ENCODE measurements at regions not wholly inside any gene's neighbourhood (a gene's known extent, or its start where the extent isn't known, plus 50 kb on each side); places are given as distances from the start of the nearest gene placed in this dataset.

DNA sequence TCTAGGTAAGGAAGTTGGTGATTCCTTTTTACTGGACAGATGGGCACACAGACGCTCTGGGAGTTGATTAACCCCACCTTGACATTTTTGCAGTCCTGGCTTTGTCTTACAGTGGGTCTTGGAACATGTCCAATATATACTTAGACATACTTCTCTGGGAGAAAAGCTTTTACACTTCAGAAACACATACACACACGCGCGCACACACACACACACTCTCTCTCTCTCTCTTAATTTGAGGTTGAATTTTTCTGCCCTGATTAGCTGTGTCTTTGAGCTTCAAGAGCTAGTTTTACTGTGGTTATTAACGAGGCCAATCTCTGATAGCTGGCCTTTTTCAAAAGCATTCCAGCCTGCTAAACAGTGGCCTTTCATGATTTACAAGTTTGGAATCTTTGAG is 215.0 kb downstream of the MYCN start:
- 53 to 60% methylated on average over 5 of the region's 5 CpGs for WGBS, 2 donors
- Histone ChIP-seq H3K4me3 (ENCODE audit: low read depth in 1 of 2, low read length in 2 of 2) (no peak overlapping the region), H3K27ac (ENCODE audit: low read depth in 2 of 2, low read length in 1 of 2) (no peak overlapping the region), H3K4me1 (ENCODE audit: control insufficient read depth in 2 of 2, insufficient read depth in 2 of 2, low read length in 1 of 2) (no peaks in the 10 kb centered on the region), H3K36me3 (ENCODE audit: control insufficient read depth in 2 of 2, insufficient read depth in 2 of 2, low read length in 1 of 2) (no peaks in the 10 kb centered on the region), H3K9me3 (ENCODE audit: control insufficient read depth in 2 of 2, insufficient read depth in 1 of 2, low read depth in 1 of 2, low read length in 1 of 2) (no peaks in the 10 kb centered on the region), H3K27me3 (ENCODE audit: control insufficient read depth in 1 of 2, insufficient read depth in 2 of 2, low read length in 2 of 2) (no peaks in the 10 kb centered on the region)

DNA sequence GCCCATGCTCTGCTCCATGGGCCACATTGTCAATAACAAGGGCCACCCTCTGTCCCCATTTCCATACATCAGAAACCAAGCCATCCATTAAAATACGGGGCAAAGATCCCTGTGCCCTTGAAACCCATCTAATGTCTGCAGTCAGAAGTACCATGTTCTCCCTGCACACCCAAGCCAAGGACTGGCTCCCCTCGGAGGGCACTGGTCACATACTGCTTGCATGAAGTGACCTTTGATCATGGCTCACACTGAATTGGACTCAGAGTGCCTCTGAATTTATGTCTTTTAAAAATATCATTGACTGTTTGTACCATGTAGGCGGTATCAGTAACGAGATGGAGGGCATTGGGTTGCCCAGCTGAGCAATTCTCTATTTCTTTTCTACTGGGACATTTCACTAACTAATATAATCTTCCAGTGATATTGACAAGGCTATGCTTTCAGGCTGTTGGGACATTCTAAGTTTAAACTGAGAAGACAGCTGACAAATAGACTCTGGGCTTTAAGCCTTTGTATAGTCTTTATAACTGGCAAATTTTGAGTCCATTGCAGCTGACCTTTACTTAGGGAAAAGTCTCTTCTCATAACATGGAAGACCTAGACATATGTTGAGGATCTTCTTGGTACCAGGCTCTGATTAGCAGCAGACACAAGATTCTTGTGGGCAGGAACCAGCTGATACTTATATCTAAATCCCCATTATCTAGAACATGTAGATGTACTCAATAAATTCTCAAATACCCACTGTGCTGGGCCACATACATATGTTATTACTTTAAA is 214.3 kb downstream of the MYCN start:
- Histone ChIP-seq H3K4me3 (ENCODE audit: low read depth in 1 of 2, low read length in 2 of 2) (no peak overlapping the region), H3K4me1 (ENCODE audit: control insufficient read depth in 2 of 2, insufficient read depth in 2 of 2, low read length in 1 of 2) (no peaks in the 10 kb centered on the region), H3K9me3 (ENCODE audit: control insufficient read depth in 2 of 2, insufficient read depth in 1 of 2, low read depth in 1 of 2, low read length in 1 of 2) (no peaks in the 10 kb centered on the region), H3K27ac (ENCODE audit: low read depth in 2 of 2, low read length in 1 of 2) (no peak overlapping the region), H3K27me3 (ENCODE audit: control insufficient read depth in 1 of 2, insufficient read depth in 2 of 2, low read length in 2 of 2) (no peaks in the 10 kb centered on the region), H3K36me3 (ENCODE audit: control insufficient read depth in 2 of 2, insufficient read depth in 2 of 2, low read length in 1 of 2) (no peaks in the 10 kb centered on the region)
- 86 to 87% methylated on average over 4 of the region's 4 CpGs for WGBS, 2 donors

DNA sequence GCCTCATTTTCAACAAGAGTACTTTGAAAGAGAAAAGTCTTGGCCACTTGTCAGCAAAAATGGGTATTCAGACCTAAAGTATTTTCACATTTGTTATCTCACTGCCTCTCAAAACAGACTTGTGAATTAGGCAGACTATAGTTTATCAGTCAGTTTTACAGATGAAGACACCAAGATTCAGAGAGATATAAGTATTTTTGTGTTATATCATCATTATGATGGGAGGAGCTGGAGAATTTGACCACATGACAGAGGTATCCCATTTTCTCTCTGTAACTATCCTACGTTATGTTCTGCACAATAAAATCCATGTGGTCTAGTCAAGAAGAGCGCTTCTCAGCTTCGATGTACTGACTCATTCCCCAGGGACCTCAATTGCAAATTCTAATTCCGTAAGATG is 213.7 kb downstream of the MYCN start:
- no peak overlapping the region for H3K27ac ChIP-seq (ENCODE audit: low read depth in 2 of 2, low read length in 1 of 2)
- no peaks in the 10 kb centered on the region for H3K27me3 ChIP-seq (ENCODE audit: control insufficient read depth in 1 of 2, insufficient read depth in 2 of 2, low read length in 2 of 2)
- WGBS, 2 donors = 92% methylated on average over 4 of the region's 4 CpGs
- H3K9me3 ChIP-seq (ENCODE audit: control insufficient read depth in 2 of 2, insufficient read depth in 1 of 2, low read depth in 1 of 2, low read length in 1 of 2) = no peaks in the 10 kb centered on the region
- no peaks in the 10 kb centered on the region for H3K4me1 ChIP-seq (ENCODE audit: control insufficient read depth in 2 of 2, insufficient read depth in 2 of 2, low read length in 1 of 2)
- H3K36me3 ChIP-seq (ENCODE audit: control insufficient read depth in 2 of 2, insufficient read depth in 2 of 2, low read length in 1 of 2) = no peaks in the 10 kb centered on the region
- H3K4me3 ChIP-seq (ENCODE audit: low read depth in 1 of 2, low read length in 2 of 2) = no peak overlapping the region

GRCh38 chr2:16153754-16154035 is 213.3 kb downstream of the MYCN start:
- no peaks in the 10 kb centered on the region for H3K36me3 ChIP-seq (ENCODE audit: control insufficient read depth in 2 of 2, insufficient read depth in 2 of 2, low read length in 1 of 2)

DNA sequence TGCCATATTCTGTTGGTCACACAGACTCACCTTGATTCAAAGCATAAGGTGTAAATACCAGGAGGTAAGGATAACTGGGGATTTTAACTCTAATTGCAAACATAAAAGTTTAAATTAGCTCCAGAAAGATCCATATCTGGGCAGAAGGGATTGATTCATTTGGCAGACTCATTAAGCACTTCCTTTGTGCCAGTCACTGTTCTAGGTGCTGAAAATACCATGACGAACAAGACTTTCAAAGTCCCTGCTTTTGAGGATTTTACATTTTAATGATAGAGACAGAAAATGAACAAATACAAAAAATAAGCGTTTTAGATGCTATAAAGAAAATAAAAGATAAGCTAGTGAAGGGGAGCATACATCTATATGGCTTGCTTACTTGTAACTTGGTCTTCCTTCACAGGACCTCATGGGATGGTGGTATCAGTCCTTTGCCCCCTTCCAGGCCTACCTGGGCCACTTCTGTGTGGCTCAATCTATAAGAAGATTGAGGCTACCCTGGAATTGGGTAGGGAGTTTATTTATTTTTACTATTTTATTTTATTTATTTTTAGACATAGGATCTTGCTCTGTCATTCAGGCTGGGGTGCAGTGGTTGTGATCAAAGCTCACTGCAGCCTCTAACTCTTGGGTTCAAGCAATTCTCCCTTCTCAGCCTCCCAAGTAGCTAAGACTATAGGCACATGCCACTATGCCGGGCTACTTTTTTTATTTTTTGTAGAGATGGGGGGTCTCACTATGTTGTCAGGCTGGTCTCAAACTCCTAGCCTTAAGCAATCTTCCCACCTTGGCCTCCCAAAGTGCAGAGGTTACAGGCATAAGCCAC is 212.8 kb downstream of the MYCN start:
- 75 to 77% methylated on average over 3 of the region's 3 CpGs for WGBS, 2 donors
- H3K27ac ChIP-seq (ENCODE audit: low read depth in 2 of 2, low read length in 1 of 2) = no peak overlapping the region
- no peak overlapping the region for H3K4me3 ChIP-seq (ENCODE audit: low read depth in 1 of 2, low read length in 2 of 2)
- H3K36me3 ChIP-seq (ENCODE audit: control insufficient read depth in 2 of 2, insufficient read depth in 2 of 2, low read length in 1 of 2) = no peaks in the 10 kb centered on the region
- no peaks in the 10 kb centered on the region for H3K4me1 ChIP-seq (ENCODE audit: control insufficient read depth in 2 of 2, insufficient read depth in 2 of 2, low read length in 1 of 2)
- no peaks in the 10 kb centered on the region for H3K9me3 ChIP-seq (ENCODE audit: control insufficient read depth in 2 of 2, insufficient read depth in 1 of 2, low read depth in 1 of 2, low read length in 1 of 2)
- no peaks in the 10 kb centered on the region for H3K27me3 ChIP-seq (ENCODE audit: control insufficient read depth in 1 of 2, insufficient read depth in 2 of 2, low read length in 2 of 2)

More at GRCh38 chr2:16153754-16154035, 213.3 kb downstream of the MYCN start:
- H3K4me3 ChIP-seq (ENCODE audit: low read depth in 1 of 2, low read length in 2 of 2) = no peak overlapping the region
- no peaks in the 10 kb centered on the region for H3K4me1 ChIP-seq (ENCODE audit: control insufficient read depth in 2 of 2, insufficient read depth in 2 of 2, low read length in 1 of 2)
- H3K27me3 ChIP-seq (ENCODE audit: control insufficient read depth in 1 of 2, insufficient read depth in 2 of 2, low read length in 2 of 2) = no peaks in the 10 kb centered on the region
- no peaks in the 10 kb centered on the region for H3K9me3 ChIP-seq (ENCODE audit: control insufficient read depth in 2 of 2, insufficient read depth in 1 of 2, low read depth in 1 of 2, low read length in 1 of 2)
- no peak overlapping the region for H3K27ac ChIP-seq (ENCODE audit: low read depth in 2 of 2, low read length in 1 of 2)

DNA sequence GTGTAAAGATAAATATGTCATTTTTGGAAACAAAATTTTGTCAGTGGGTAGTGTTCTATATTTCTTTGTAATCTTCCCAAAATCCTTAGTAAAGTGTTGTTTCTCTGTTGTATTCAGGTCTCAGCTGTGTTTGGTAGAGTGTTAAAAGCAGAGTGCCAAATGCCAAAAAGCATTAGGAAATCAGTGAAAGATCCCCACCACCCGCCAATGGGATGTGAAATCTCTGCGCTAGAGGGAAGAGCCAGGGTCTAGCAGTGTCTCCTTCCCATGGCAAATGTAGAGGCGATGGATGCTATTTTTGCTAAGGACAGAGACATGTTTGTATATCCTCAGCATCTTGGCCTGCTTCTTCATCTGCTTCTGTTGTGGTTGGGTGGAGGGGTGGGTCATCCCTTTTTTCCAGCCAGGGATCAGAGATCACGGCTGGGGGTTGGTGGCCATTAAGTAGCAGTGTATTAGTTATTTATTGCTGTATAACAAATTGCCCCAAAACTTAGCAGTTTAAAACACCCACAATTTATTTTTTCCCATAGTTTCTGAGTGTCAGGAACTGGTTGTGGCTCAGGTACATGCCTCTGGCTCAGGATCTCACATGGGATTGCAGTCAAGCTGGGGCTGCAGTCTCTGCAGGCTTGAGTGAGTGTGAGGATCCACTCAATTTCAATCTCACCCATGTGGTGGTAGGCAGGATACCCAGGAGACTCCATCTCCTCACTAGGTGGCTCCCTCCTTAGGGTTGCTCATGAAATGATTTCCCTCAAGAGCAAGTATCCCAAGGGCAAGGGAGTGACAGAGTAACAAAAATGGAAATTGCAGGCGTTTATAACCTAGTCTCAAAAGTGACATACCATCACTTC is 211.9 kb downstream of the MYCN start:
- Histone ChIP-seq H3K9me3 (ENCODE audit: control insufficient read depth in 2 of 2, insufficient read depth in 1 of 2, low read depth in 1 of 2, low read length in 1 of 2) (no peaks in the 10 kb centered on the region), H3K36me3 (ENCODE audit: control insufficient read depth in 2 of 2, insufficient read depth in 2 of 2, low read length in 1 of 2) (no peaks in the 10 kb centered on the region), H3K27me3 (ENCODE audit: control insufficient read depth in 1 of 2, insufficient read depth in 2 of 2, low read length in 2 of 2) (no peaks in the 10 kb centered on the region), H3K4me3 (ENCODE audit: low read depth in 1 of 2, low read length in 2 of 2) (no peak overlapping the region), H3K27ac (ENCODE audit: low read depth in 2 of 2, low read length in 1 of 2) (no peak overlapping the region), H3K4me1 (ENCODE audit: control insufficient read depth in 2 of 2, insufficient read depth in 2 of 2, low read length in 1 of 2) (no peaks in the 10 kb centered on the region)
- 81 to 88% methylated on average over 5 of the region's 5 CpGs for WGBS, 2 donors

GRCh38 chr2:16151651-16152050 is 211.3 kb downstream of the MYCN start:
- Histone ChIP-seq H3K27me3 (ENCODE audit: control insufficient read depth in 1 of 2, insufficient read depth in 2 of 2, low read length in 2 of 2) (no peaks in the 10 kb centered on the region), H3K27ac (ENCODE audit: low read depth in 2 of 2, low read length in 1 of 2) (no peak overlapping the region), H3K9me3 (ENCODE audit: control insufficient read depth in 2 of 2, insufficient read depth in 1 of 2, low read depth in 1 of 2, low read length in 1 of 2) (no peaks in the 10 kb centered on the region), H3K4me3 (ENCODE audit: low read depth in 1 of 2, low read length in 2 of 2) (no peak overlapping the region), H3K36me3 (ENCODE audit: control insufficient read depth in 2 of 2, insufficient read depth in 2 of 2, low read length in 1 of 2) (no peaks in the 10 kb centered on the region), H3K4me1 (ENCODE audit: control insufficient read depth in 2 of 2, insufficient read depth in 2 of 2, low read length in 1 of 2) (no peaks in the 10 kb centered on the region)
- whole genome bisulfite sequencing, 2 donors = 84 to 92% methylated on average over 4 of the region's 4 CpGs

GRCh38 chr2:16151281-16151570 is 210.9 kb downstream of the MYCN start:
- Histone ChIP-seq H3K27me3 (ENCODE audit: control insufficient read depth in 1 of 2, insufficient read depth in 2 of 2, low read length in 2 of 2) (no peaks in the 10 kb centered on the region), H3K4me1 (ENCODE audit: control insufficient read depth in 2 of 2, insufficient read depth in 2 of 2, low read length in 1 of 2) (no peaks in the 10 kb centered on the region), H3K9me3 (ENCODE audit: control insufficient read depth in 2 of 2, insufficient read depth in 1 of 2, low read depth in 1 of 2, low read length in 1 of 2) (no peaks in the 10 kb centered on the region), H3K27ac (ENCODE audit: low read depth in 2 of 2, low read length in 1 of 2) (no peak overlapping the region), H3K36me3 (ENCODE audit: control insufficient read depth in 2 of 2, insufficient read depth in 2 of 2, low read length in 1 of 2) (no peaks in the 10 kb centered on the region), H3K4me3 (ENCODE audit: low read depth in 1 of 2, low read length in 2 of 2) (no peak overlapping the region)
- WGBS, 2 donors = 89 to 93% methylated on average over 3 of the region's 3 CpGs

GRCh38 chr2:16150456-16151280 is 210.3 kb downstream of the MYCN start:
- WGBS, 2 donors = 85 to 90% methylated on average over 5 of the region's 5 CpGs
- Histone ChIP-seq H3K36me3 (ENCODE audit: control insufficient read depth in 2 of 2, insufficient read depth in 2 of 2, low read length in 1 of 2) (no peaks in the 10 kb centered on the region), H3K9me3 (ENCODE audit: control insufficient read depth in 2 of 2, insufficient read depth in 1 of 2, low read depth in 1 of 2, low read length in 1 of 2) (no peaks in the 10 kb centered on the region), H3K4me3 (ENCODE audit: low read depth in 1 of 2, low read length in 2 of 2) (no peak overlapping the region), H3K27ac (ENCODE audit: low read depth in 2 of 2, low read length in 1 of 2) (no peak overlapping the region), H3K4me1 (ENCODE audit: control insufficient read depth in 2 of 2, insufficient read depth in 2 of 2, low read length in 1 of 2) (no peaks in the 10 kb centered on the region), H3K27me3 (ENCODE audit: control insufficient read depth in 1 of 2, insufficient read depth in 2 of 2, low read length in 2 of 2) (no peaks in the 10 kb centered on the region)

All from esophagus (tissue), 2 donors.